IMR-90 (cell line): ENCODE measurements at regions not wholly inside any gene's neighbourhood (a gene's known extent, or its start where the extent isn't known, plus 50 kb on each side); places are given as distances from the start of the nearest gene placed in this dataset.
"Not testable (repeated sequence)": the region's sequence is repeated elsewhere in the genome, so short reads cannot be mapped to it uniquely, and the experiment has no call there.

Experiments
- ATAC-seq: fragments of 200-7000 bp; cut with Tn5 transposase; 2 replicates; pipeline ENCODE4 v1.9.1; 2020; ENCODE audit warnings: low read depth, mild to moderate bottlenecking, moderate library complexity
- BruUV-seq: library from RNA; stranded (reverse); fragments of 400-500 nt; replicated peaks from 2 replicates; lab custom pipeline; 2021; lab: Mats Ljungman, UMichigan
- CTCF ChIA-PET: fragments of 300-600 bp; formaldehyde crosslinking; extraction: SDS; loops from one replicate; lab custom pipeline; 2021; ENCODE audit warnings: antibody characterized with exemption; lab: Yijun Ruan, JAX
- POLR2A ChIA-PET: fragments of 300-600 bp; sonication (Branson Sonifier 250); formaldehyde crosslinking; loops from one replicate; lab custom pipeline; 2022; ENCODE audit warnings: antibody characterized with exemption; ENCODE audit not compliant: unreplicated experiment; lab: Charles Lee
- DNase-seq: peaks from one replicate; pipeline ENCODE4 v3.0.0; 2013
- H2AFZ ChIP-seq: replicated peaks from 2 replicates; pipeline ENCODE3; 2013; ENCODE audit warnings: low read length, mild to moderate bottlenecking; ENCODE audit not compliant: poor library complexity
- H2AK5ac ChIP-seq: 2 replicates; pipeline ENCODE4 v1.6.1; 2013; ENCODE audit warnings: low read depth, low read length, inconsistent platforms
- H2AK9ac ChIP-seq: replicated peaks from 2 replicates; pipeline ENCODE3; 2013; ENCODE audit warnings: mild to moderate bottlenecking, low read depth, low read length, moderate library complexity; ENCODE audit not compliant: poor library complexity
- H2BK120ac ChIP-seq: 2 replicates; pipeline ENCODE4 v1.6.1; 2013; ENCODE audit warnings: low read depth, low read length, inconsistent platforms
- H2BK15ac ChIP-seq: 3 replicates; pipeline ENCODE4 v1.6.1; 2013; ENCODE audit warnings: low read depth, low read length, inconsistent platforms
- H2BK20ac ChIP-seq: 2 replicates; pipeline ENCODE4 v1.6.1; 2013; ENCODE audit warnings: low read depth, mild to moderate bottlenecking, inconsistent platforms, low read length, moderate library complexity
- H2BK5ac ChIP-seq: 2 replicates; pipeline ENCODE4 v1.6.1; 2013; ENCODE audit warnings: mild to moderate bottlenecking, low read depth, low read length, inconsistent platforms; ENCODE audit not compliant: poor library complexity, severe bottlenecking
- H3K14ac ChIP-seq: replicated peaks from 2 replicates; pipeline ENCODE4 v1.6.1; 2013; ENCODE audit warnings: low read depth, low read length, inconsistent platforms
- H3K18ac ChIP-seq: 2 replicates; pipeline ENCODE4 v1.6.1; 2013; ENCODE audit warnings: low read depth, low read length, control low read depth
- H3K23ac ChIP-seq: 2 replicates; pipeline ENCODE4 v1.6.1; 2013; ENCODE audit warnings: low read depth, low read length, inconsistent platforms
- H3K27ac ChIP-seq: 2 replicates; pipeline ENCODE4 v1.5.1; 2013; ENCODE audit warnings: mild to moderate bottlenecking, control low read depth, low read length; ENCODE audit not compliant: insufficient read depth
- H3K27me3 ChIP-seq: 2 replicates; pipeline ENCODE4 v1.6.1; 2013; ENCODE audit warnings: low read length; ENCODE audit not compliant: control insufficient read depth, insufficient read depth
- H3K36me3 ChIP-seq: 2 replicates; pipeline ENCODE4 v1.6.1; 2013; ENCODE audit warnings: low read length, mixed read lengths; ENCODE audit not compliant: control insufficient read depth, insufficient read depth
- H3K4ac ChIP-seq: 2 replicates; pipeline ENCODE4 v1.6.1; 2013; ENCODE audit warnings: low read depth, low read length, inconsistent platforms
- H3K4me1 ChIP-seq: 2 replicates; pipeline ENCODE4 v1.6.1; 2013; ENCODE audit warnings: low read length, mixed read lengths; ENCODE audit not compliant: control insufficient read depth, insufficient read depth
- H3K4me2 ChIP-seq: 2 replicates; pipeline ENCODE4 v1.6.1; 2013; ENCODE audit warnings: low read depth, mild to moderate bottlenecking, control low read depth, low read length, moderate library complexity
- H3K4me3 ChIP-seq: 2 replicates; pipeline ENCODE4 v1.5.1; 2013; ENCODE audit warnings: low read depth, mild to moderate bottlenecking, control low read depth, low read length, moderate library complexity; ENCODE audit not compliant: insufficient read depth
- H3K56ac ChIP-seq: 2 replicates; pipeline ENCODE4 v1.6.1; 2013; ENCODE audit warnings: low read length, inconsistent platforms; ENCODE audit not compliant: insufficient read depth; ENCODE audit errors: extremely low read depth
- H3K79me1 ChIP-seq, 2 experiments: 2 replicates each; pipeline ENCODE4 v1.6.1; 2013; ENCODE audit warnings: low read length in 2 of 2, inconsistent platforms in 1 of 2, low read depth in 1 of 2
- H3K9ac ChIP-seq: 2 replicates; pipeline ENCODE4 v1.6.1; 2013; ENCODE audit warnings: low read depth, low read length, control low read depth
- H3K9me1 ChIP-seq: 2 replicates; pipeline ENCODE4 v1.6.1; 2013; ENCODE audit warnings: low read length, inconsistent platforms; ENCODE audit not compliant: insufficient read depth
- H3K9me3 ChIP-seq: 2 replicates; pipeline ENCODE4 v1.6.1; 2013; ENCODE audit warnings: low read length; ENCODE audit not compliant: control insufficient read depth, insufficient read depth
- H4K20me1 ChIP-seq: 2 replicates; pipeline ENCODE4 v1.6.1; 2013; ENCODE audit warnings: low read length, inconsistent platforms; ENCODE audit not compliant: insufficient read depth
- H4K5ac ChIP-seq: 2 replicates; pipeline ENCODE4 v1.6.1; 2013; ENCODE audit warnings: mild to moderate bottlenecking, low read depth, low read length, control low read depth
- H4K8ac ChIP-seq, 2 experiments: 2 replicates each; pipeline ENCODE4 v1.6.1; 2013; ENCODE audit warnings: low read depth in 2 of 2, low read length in 2 of 2, control low read depth in 1 of 2, inconsistent platforms in 1 of 2
- H4K91ac ChIP-seq: 2 replicates; pipeline ENCODE4 v1.6.1; 2013; ENCODE audit warnings: low read depth, low read length, inconsistent platforms; ENCODE audit not compliant: insufficient read depth
- BHLHE40 ChIP-seq: fragments of 150-350 bp; IDR thresholded peaks from 2 replicates; pipeline ENCODE4 v1.6.1; 2016; ENCODE audit warnings: mild to moderate bottlenecking, low read depth, low read length
- RFX5 ChIP-seq: IDR thresholded peaks from 2 replicates; pipeline ENCODE4 v1.8.0; 2012; ENCODE audit warnings: low read depth, mild to moderate bottlenecking, low read length, moderate library complexity
- WGBS, 2 experiments: methylation state at CpG; one replicate each; pipeline versions ENCODE4 v1.1.5 to v1.1.7; 2013; ENCODE audit warnings: missing lambda C conversion rate in 2 of 2; ENCODE audit not compliant: insufficient read length in 1 of 2; ENCODE audit errors: extremely low coverage in 2 of 2; 5-methylcytosine and 5-hydroxymethylcytosine counted together
- dilution Hi-C: fragments of 300-500 bp; cut with HindIII; formaldehyde crosslinking; loops from one replicate; pipeline ENCODE4 v1.14.3; 2018; ENCODE audit warnings: low sequenced_read_pairs; ENCODE audit not compliant: unreplicated experiment
- in situ Hi-C: fragments of 300-500 bp; cut with MboI; formaldehyde crosslinking; loops from 3 replicates; pipeline ENCODE4 v1.14.3; 2019; ENCODE audit warnings: low sequenced_read_pairs, inconsistent platforms, mixed read lengths
- intact Hi-C: fragments of 100-400 bp; cut with micrococcal nuclease; formaldehyde crosslinking; loops from 2 replicates; pipeline ENCODE4 v1.10.0; 2022
- TF ChIP-seq, protein P1 (sequence below): conservative IDR thresholded peaks from 2 replicates; pipeline ENCODE4 v1.5.1; 2012; ENCODE audit warnings: mild to moderate bottlenecking, low read depth, low read length, improper control_type of control experiment
- TF ChIP-seq, protein P2 (sequence below): fragments of 150-350 bp; IDR thresholded peaks from 2 replicates; pipeline ENCODE4 v1.6.1; 2017; ENCODE audit warnings: mild to moderate bottlenecking, antibody characterized with exemption, low read length, low read depth

DNA sequence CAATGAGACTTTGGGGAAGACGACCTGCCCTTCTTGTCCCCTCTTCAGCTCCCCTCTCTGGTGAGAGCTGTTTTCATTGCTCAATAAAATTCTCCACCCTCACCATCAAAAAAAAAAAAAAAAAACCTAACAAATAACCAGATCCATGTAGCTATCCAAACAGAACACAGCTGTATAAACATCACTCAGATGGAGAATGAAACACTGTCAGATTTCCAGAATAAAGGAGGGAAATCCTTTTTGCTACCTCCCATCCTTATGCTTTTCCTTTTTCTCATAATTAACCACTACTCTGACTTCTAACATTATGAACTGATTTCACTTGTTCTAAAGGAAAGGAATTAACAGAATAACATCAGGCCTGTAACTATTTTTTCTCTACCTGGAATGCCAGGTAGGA, 155.6 kb downstream of the PPP4R3C start:
- H3K18ac ChIP-seq = no peak overlapping the region
- H3K4ac ChIP-seq = no peak overlapping the region
- H2BK20ac ChIP-seq = no peak overlapping the region
- no peak overlapping the region for H3K23ac ChIP-seq
- no peak overlapping the region for H3K9ac ChIP-seq
- H3K79me1 ChIP-seq = no peaks in the 10 kb centered on the region
- H3K36me3 ChIP-seq = no peaks in the 10 kb centered on the region
- no peak overlapping the region for H3K27ac ChIP-seq
- no peak overlapping the region for H4K91ac ChIP-seq
- no peak overlapping the region for H4K8ac ChIP-seq
- dilution Hi-C loops (no loop called here), intact Hi-C loops (no loop called here), in situ Hi-C loops (no loop called here)
- no TSS peak for BruUV-seq
- no peaks in the 10 kb centered on the region for H4K20me1 ChIP-seq
- ATAC-seq (no peak), DNase-seq (no peak)
- H3K27me3 ChIP-seq = no peaks in the 10 kb centered on the region
- no peaks in the 10 kb centered on the region for H3K9me1 ChIP-seq
- TF ChIP-seq BHLHE40 (no peak), RFX5 (no peak)
- TF ChIP-seq, protein P1, sequence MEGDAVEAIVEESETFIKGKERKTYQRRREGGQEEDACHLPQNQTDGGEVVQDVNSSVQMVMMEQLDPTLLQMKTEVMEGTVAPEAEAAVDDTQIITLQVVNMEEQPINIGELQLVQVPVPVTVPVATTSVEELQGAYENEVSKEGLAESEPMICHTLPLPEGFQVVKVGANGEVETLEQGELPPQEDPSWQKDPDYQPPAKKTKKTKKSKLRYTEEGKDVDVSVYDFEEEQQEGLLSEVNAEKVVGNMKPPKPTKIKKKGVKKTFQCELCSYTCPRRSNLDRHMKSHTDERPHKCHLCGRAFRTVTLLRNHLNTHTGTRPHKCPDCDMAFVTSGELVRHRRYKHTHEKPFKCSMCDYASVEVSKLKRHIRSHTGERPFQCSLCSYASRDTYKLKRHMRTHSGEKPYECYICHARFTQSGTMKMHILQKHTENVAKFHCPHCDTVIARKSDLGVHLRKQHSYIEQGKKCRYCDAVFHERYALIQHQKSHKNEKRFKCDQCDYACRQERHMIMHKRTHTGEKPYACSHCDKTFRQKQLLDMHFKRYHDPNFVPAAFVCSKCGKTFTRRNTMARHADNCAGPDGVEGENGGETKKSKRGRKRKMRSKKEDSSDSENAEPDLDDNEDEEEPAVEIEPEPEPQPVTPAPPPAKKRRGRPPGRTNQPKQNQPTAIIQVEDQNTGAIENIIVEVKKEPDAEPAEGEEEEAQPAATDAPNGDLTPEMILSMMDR = no peak
- TF ChIP-seq, protein P2, sequence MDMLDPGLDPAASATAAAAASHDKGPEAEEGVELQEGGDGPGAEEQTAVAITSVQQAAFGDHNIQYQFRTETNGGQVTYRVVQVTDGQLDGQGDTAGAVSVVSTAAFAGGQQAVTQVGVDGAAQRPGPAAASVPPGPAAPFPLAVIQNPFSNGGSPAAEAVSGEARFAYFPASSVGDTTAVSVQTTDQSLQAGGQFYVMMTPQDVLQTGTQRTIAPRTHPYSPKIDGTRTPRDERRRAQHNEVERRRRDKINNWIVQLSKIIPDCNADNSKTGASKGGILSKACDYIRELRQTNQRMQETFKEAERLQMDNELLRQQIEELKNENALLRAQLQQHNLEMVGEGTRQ = no peak
- H3K9me3 ChIP-seq = no peaks in the 10 kb centered on the region
- ChIA-PET CTCF (no interaction called here), POLR2A (no interaction called here)
- no peak overlapping the region for H2AK9ac ChIP-seq
- no peak overlapping the region for H2BK120ac ChIP-seq
- no peak overlapping the region for H2AFZ ChIP-seq
- no peak overlapping the region for H2AK5ac ChIP-seq
- no peak overlapping the region for H3K56ac ChIP-seq
- no peak overlapping the region for H3K14ac ChIP-seq
- no CpG with 5 or more reads among the region's 1 CpG for WGBS, 2 experiments
- no peak overlapping the region for H4K5ac ChIP-seq
- H3K4me3 ChIP-seq = no peak overlapping the region
- H2BK15ac ChIP-seq = no peak overlapping the region
- H3K4me1 ChIP-seq = no peaks in the 10 kb centered on the region
- H3K4me2 ChIP-seq = no peak overlapping the region
- no peak overlapping the region for H2BK5ac ChIP-seq

DNA sequence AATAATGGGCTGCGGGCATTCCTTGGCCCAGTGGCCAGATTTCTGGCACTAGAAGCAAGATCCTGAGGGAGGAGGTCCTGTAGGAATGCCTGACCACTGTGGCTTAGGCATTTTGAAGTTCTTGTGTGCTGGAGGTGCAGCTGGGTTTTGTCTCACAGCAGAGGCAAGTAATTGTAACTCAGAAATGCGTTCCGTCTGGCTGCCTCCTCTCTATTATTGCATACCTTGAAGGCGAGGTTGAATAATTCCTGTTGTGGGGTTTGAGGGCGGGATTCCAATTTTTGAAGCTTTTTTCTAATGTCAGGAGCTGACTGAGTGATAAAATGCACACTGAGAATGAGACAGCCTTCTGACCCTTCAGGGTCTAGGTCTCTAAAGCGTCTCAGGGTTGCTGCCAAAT, 170.6 kb downstream of the PPP4R3C start:
- H3K9ac ChIP-seq, H3K4me3 ChIP-seq, H3K18ac ChIP-seq, H2BK20ac ChIP-seq, BruUV-seq, H3K4me1 ChIP-seq, H3K9me1 ChIP-seq, H2BK5ac ChIP-seq, ATAC-seq, H3K56ac ChIP-seq, CTCF ChIA-PET, H2AFZ ChIP-seq, H3K4ac ChIP-seq, H3K9me3 ChIP-seq, H4K5ac ChIP-seq, H3K36me3 ChIP-seq, H3K14ac ChIP-seq, dilution Hi-C loops, in situ Hi-C loops, H4K8ac ChIP-seq, H4K20me1 ChIP-seq, POLR2A ChIA-PET, H2BK15ac ChIP-seq, H3K4me2 ChIP-seq, H3K23ac ChIP-seq, intact Hi-C loops, H2BK120ac ChIP-seq, H3K27me3 ChIP-seq, H2AK9ac ChIP-seq, H3K27ac ChIP-seq, H4K91ac ChIP-seq, H3K79me1 ChIP-seq, DNase-seq, H2AK5ac ChIP-seq: not testable (repeated sequence)
- 0% methylated on average over 1 of the region's 6 CpGs; no CpG with 5 or more reads in 1 of the 2 experiments for WGBS, 2 experiments
